HEK293 (cell line): ENCODE measurements at regions not wholly inside any gene's neighbourhood (a gene's known extent, or its start where the extent isn't known, plus 50 kb on each side); places are given as distances from the start of the nearest gene placed in this dataset.

ENCODE experiments used
- CTCF ChIA-PET: fragments of 350-600 bp; formaldehyde crosslinking; extraction: SDS; loops from one replicate; lab custom pipeline; 2021; ENCODE audit warnings: antibody characterized with exemption; lab: Yijun Ruan, JAX
- POLR2A ChIA-PET: fragments of 300-600 bp; formaldehyde crosslinking; extraction: SDS; loops from one replicate; lab custom pipeline; 2020; ENCODE audit warnings: antibody characterized with exemption, inconsistent platforms; lab: Yijun Ruan, JAX
- H3K27ac ChIP-seq: fragments of 200-500 bp; sonication (Bioruptor generic); 2 replicates; pipeline ENCODE4 v1.5.1; 2014; ENCODE audit warnings: low read depth, low read length, control low read depth, inconsistent platforms; ENCODE audit errors: extremely low read depth
- H3K36me3 ChIP-seq, 2 experiments: fragments of 200-500 bp in 1 of 2; sonication (Bioruptor generic) in 1 of 2; 1 replicate in 1 of 2; 2 replicates in 1 of 2; pipeline ENCODE4 v1.5.1; 2014 to 2017; ENCODE audit warnings: inconsistent platforms in 2 of 2, low read length in 2 of 2; ENCODE audit not compliant: control insufficient read depth in 2 of 2, insufficient read depth in 1 of 2
- H3K4me1 ChIP-seq: fragments of 200-500 bp; sonication (Bioruptor generic); 2 replicates; pipeline ENCODE4 v1.5.1; 2014; ENCODE audit warnings: mild to moderate bottlenecking, low read length, inconsistent platforms; ENCODE audit not compliant: control insufficient read depth, insufficient read depth
- H3K4me3 ChIP-seq: 2 replicates; pipeline ENCODE4 v1.5.1; 2011; ENCODE audit warnings: low read depth, mild to moderate bottlenecking, control low read depth, low read length, moderate library complexity
- H3K9me3 ChIP-seq: fragments of 200-500 bp; sonication (Bioruptor generic); 2 replicates; pipeline ENCODE4 v1.5.1; 2014; ENCODE audit warnings: low read depth, low read length, inconsistent platforms; ENCODE audit not compliant: control insufficient read depth, insufficient read depth
- GFI1B ChIP-seq: fragments of 450-650 bp; formaldehyde crosslinking; IDR thresholded peaks from 2 replicates; pipeline ENCODE4 v1.5.1; 2016; ENCODE audit warnings: missing biosample characterization, missing genetic modification characterization
- ZBTB11 ChIP-seq: fragments of 450-650 bp; formaldehyde crosslinking; conservative IDR thresholded peaks from 2 replicates; pipeline ENCODE4 v1.5.1; 2016; ENCODE audit warnings: low read depth, missing biosample characterization, missing genetic modification characterization
- ZFP41 ChIP-seq: fragments of 450-650 bp; formaldehyde crosslinking; IDR thresholded peaks from 2 replicates; pipeline ENCODE4 v1.5.1; 2016; ENCODE audit warnings: missing biosample characterization, missing genetic modification characterization, borderline replicate concordance
- ZNF112 ChIP-seq: fragments of 450-650 bp; formaldehyde crosslinking; IDR thresholded peaks from 2 replicates; pipeline ENCODE4 v1.5.0; 2017; ENCODE audit warnings: missing biosample characterization, missing genetic modification characterization
- ZNF266 ChIP-seq: fragments of 450-650 bp; formaldehyde crosslinking; IDR thresholded peaks from 2 replicates; pipeline ENCODE4 v1.5.1; 2016; ENCODE audit warnings: missing biosample characterization, missing genetic modification characterization, low read depth
- ZNF324 ChIP-seq: fragments of 450-650 bp; formaldehyde crosslinking; IDR thresholded peaks from 2 replicates; pipeline ENCODE4 v1.5.1; 2016; ENCODE audit warnings: missing biosample characterization, missing genetic modification characterization
- ZNF488 ChIP-seq: fragments of 450-650 bp; formaldehyde crosslinking; IDR thresholded peaks from 2 replicates; pipeline ENCODE4 v1.5.1; 2016; ENCODE audit warnings: missing biosample characterization, missing genetic modification characterization
- ZNF529 ChIP-seq: fragments of 450-650 bp; formaldehyde crosslinking; IDR thresholded peaks from 2 replicates; pipeline ENCODE4 v1.5.1; 2017; ENCODE audit warnings: missing genetic modification characterization, missing biosample characterization; ENCODE audit not compliant: insufficient replicate concordance
- ZNF555 ChIP-seq: fragments of 450-650 bp; formaldehyde crosslinking; conservative IDR thresholded peaks from 2 replicates; pipeline ENCODE4 v1.5.1; 2017; ENCODE audit warnings: missing biosample characterization, mild to moderate bottlenecking, missing genetic modification characterization, inconsistent platforms
- ZNF585B ChIP-seq: fragments of 450-650 bp; formaldehyde crosslinking; IDR thresholded peaks from 2 replicates; pipeline ENCODE4 v1.5.1; 2016; ENCODE audit warnings: missing biosample characterization, missing genetic modification characterization
- ZSCAN18 ChIP-seq: fragments of 450-650 bp; formaldehyde crosslinking; IDR thresholded peaks from 2 replicates; pipeline ENCODE4 v1.5.1; 2016; ENCODE audit warnings: missing biosample characterization, missing genetic modification characterization
- ZSCAN23 ChIP-seq: fragments of 450-650 bp; formaldehyde crosslinking; IDR thresholded peaks from 2 replicates; pipeline ENCODE4 v1.5.1; 2016; ENCODE audit warnings: missing biosample characterization, missing genetic modification characterization
- TF ChIP-seq, protein P1 (sequence below): fragments of 450-650 bp; formaldehyde crosslinking; IDR thresholded peaks from 2 replicates; pipeline ENCODE4 v1.5.1; 2017; ENCODE audit warnings: missing biosample characterization, missing genetic modification characterization

- TF ChIP-seq ZNF324 (tag by site-specific recombination) (no peak), ZNF266 (tag by site-specific recombination) (no peak), ZFP41 (tag by site-specific recombination) (no peak), ZNF555 (tag by site-specific recombination) (no peak), ZBTB11 (tag by site-specific recombination) (no peak), GFI1B (tag by site-specific recombination) (no peak), ZNF488 (tag by site-specific recombination) (no peak), ZNF529 (tag by site-specific recombination) (no peak), ZNF585B (tag by site-specific recombination) (no peak)
- TF ChIP-seq, protein P1, sequence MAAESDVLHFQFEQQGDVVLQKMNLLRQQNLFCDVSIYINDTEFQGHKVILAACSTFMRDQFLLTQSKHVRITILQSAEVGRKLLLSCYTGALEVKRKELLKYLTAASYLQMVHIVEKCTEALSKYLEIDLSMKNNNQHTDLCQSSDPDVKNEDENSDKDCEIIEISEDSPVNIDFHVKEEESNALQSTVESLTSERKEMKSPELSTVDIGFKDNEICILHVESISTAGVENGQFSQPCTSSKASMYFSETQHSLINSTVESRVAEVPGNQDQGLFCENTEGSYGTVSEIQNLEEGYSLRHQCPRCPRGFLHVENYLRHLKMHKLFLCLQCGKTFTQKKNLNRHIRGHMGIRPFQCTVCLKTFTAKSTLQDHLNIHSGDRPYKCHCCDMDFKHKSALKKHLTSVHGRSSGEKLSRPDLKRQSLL, result no peak
These were observed 62.5 kb downstream of the RGS12 start (continued) for GRCh38 chr4:3355266-3355748.

- Histone ChIP-seq H3K27ac (no peak overlapping the region), H3K4me3 (no peak overlapping the region)
- POLR2A ChIA-PET, result no interaction called here
- TF ChIP-seq ZSCAN23 (tag by site-specific recombination), result no peak
- TF ChIP-seq, all 188 proteins: peak for 0
- no peaks in the 10 kb centered on the region for H3K36me3 ChIP-seq
- no peaks in the 10 kb centered on the region for H3K9me3 ChIP-seq
- no peaks in the 10 kb centered on the region for H3K4me1 ChIP-seq
- CTCF ChIA-PET, result no interaction called here
These were observed 65.8 kb downstream of the RGS12 start for GRCh38 chr4:3358656-3359055.

DNA sequence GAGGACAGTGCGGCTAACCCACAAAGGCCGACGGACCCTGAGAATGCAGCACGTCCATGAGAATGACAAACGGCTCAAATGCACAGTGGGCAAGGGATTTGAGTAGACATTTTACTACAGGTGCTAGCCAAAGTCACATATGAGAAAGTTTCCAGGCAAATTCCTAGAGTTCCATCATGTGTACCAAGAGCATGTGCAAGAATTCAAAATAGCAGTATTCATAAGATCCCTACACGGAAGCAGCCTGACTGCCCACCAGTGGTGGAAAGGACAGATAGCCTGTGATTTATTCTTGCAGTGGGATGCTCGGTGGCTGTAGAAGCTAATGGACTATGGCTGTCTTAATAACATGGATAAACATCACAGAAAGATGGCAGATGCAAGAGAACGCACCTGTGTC is 68.0 kb downstream of the RGS12 start:
- TF ChIP-seq ZSCAN18 (tag by site-specific recombination) (no peak), ZNF112 (tag by site-specific recombination) (no peak)
- Histone ChIP-seq H3K4me3 (no peak overlapping the region), H3K36me3 (no peaks in the 10 kb centered on the region), H3K27ac (no peak overlapping the region), H3K9me3 (no peaks in the 10 kb centered on the region), H3K4me1 (no peaks in the 10 kb centered on the region)
- ChIA-PET CTCF (no interaction called here), POLR2A (interaction anchor here (0.6 kb wide), 1 partner anchor 657 kb away, joined by 3 read pairs; no protein-coding TSS in a partner anchor)
